ENCODE measurements at regions not wholly inside any gene's neighbourhood (a gene's known extent, or its start where the extent isn't known, plus 50 kb on each side); places are given as distances from the start of the nearest gene placed in this dataset.
A peak's percentile ranks its signal among the peaks of the same experiment; 100 is the strongest.

DNA sequence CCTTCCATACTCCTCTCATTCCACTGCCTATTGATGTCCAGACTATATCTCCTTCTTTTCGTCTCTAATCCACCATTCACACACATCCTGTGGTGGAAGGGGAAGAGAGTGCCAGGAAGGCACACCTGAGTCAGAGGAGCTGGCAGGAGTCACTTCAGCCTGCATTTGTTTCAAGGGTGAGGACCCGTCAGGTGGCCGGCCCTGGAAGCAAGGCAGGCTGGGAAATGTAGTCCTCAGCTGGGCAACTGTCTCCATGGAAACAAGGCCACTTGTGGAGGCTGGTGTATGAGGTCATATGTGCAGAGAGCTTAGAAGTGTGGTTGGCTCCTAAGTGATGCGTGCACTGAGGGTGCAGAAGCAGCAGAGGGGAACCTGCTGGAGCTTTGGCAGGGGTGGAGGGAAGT is 278.4 kb downstream of the NSG2 start (continued):
- TF ChIP-seq RAD21 (IDR thresholded peaks at IDR 0.05; ENCODE audit: low read depth), result no peak
- no peak for TF ChIP-seq ZNF274 (IDR thresholded peaks at IDR 0.05; ENCODE audit: low read depth, low read length)
- no peak for TF ChIP-seq EZH2 (IDR thresholded peaks at IDR 0.05)
- TF ChIP-seq, protein P1, sequence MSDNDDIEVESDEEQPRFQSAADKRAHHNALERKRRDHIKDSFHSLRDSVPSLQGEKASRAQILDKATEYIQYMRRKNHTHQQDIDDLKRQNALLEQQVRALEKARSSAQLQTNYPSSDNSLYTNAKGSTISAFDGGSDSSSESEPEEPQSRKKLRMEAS (IDR thresholded peaks at IDR 0.05), result peak; percentile 48; the same call in 1 of the 2 replicates
- TF ChIP-seq, protein P2, sequence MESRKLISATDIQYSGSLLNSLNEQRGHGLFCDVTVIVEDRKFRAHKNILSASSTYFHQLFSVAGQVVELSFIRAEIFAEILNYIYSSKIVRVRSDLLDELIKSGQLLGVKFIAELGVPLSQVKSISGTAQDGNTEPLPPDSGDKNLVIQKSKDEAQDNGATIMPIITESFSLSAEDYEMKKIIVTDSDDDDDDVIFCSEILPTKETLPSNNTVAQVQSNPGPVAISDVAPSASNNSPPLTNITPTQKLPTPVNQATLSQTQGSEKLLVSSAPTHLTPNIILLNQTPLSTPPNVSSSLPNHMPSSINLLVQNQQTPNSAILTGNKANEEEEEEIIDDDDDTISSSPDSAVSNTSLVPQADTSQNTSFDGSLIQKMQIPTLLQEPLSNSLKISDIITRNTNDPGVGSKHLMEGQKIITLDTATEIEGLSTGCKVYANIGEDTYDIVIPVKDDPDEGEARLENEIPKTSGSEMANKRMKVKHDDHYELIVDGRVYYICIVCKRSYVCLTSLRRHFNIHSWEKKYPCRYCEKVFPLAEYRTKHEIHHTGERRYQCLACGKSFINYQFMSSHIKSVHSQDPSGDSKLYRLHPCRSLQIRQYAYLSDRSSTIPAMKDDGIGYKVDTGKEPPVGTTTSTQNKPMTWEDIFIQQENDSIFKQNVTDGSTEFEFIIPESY (IDR thresholded peaks at IDR 0.05; ENCODE audit: extremely low read depth, insufficient replicate concordance, low read length), result no peak
- TF ChIP-seq SIN3A (IDR thresholded peaks at IDR 0.05; ENCODE audit: low read depth), result no peak
- TF ChIP-seq, protein P3, sequence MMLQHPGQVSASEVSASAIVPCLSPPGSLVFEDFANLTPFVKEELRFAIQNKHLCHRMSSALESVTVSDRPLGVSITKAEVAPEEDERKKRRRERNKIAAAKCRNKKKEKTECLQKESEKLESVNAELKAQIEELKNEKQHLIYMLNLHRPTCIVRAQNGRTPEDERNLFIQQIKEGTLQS (IDR thresholded peaks at IDR 0.05), result no peak
- TF ChIP-seq ZFX (IDR thresholded peaks at IDR 0.05), result no peak
- TF ChIP-seq FOSL1 (IDR thresholded peaks at IDR 0.05; ENCODE audit: low read depth), result no peak
- no peak for TF ChIP-seq EZH2phosphoT487 (IDR thresholded peaks at IDR 0.05; ENCODE audit: borderline replicate concordance)
- no peak for TF ChIP-seq POLR2AphosphoS5 (IDR thresholded peaks at IDR 0.05; ENCODE audit: low read depth, low read length)
- no peak for TF ChIP-seq ELF1 (IDR thresholded peaks at IDR 0.05; ENCODE audit: borderline replicate concordance, low read depth)
- TF ChIP-seq CBX3 (IDR thresholded peaks at IDR 0.05; ENCODE audit: low read depth), result 0 out of 2 replicates have a peak, but pooled peaks have one; percentile 29
- TF ChIP-seq SP1 (IDR thresholded peaks at IDR 0.05; ENCODE audit: low read depth), result no peak
- no peak for TF ChIP-seq SRF (IDR thresholded peaks at IDR 0.05; ENCODE audit: low read depth)
- no peak for TF ChIP-seq CEBPB (IDR thresholded peaks at IDR 0.05; ENCODE audit: low read depth)

Data from HCT116 (cell line).